KMS-11 (cell line): ENCODE measurements at regions not wholly inside any gene's neighbourhood (a gene's known extent, or its start where the extent isn't known, plus 50 kb on each side); places are given as distances from the start of the nearest gene placed in this dataset.

Source experiments
- H2AFZ ChIP-seq: fragments of 200-600 bp; sonication (generic); 2 replicates; pipeline ENCODE4 v1.6.1; 2016; ENCODE audit warnings: antibody characterized with exemption, mixed run types, low read depth
- H3K27ac ChIP-seq: fragments of 200-600 bp; sonication (generic); 2 replicates; pipeline ENCODE4 v1.6.1; 2016; ENCODE audit warnings: mild to moderate bottlenecking, mixed run types
- H3K27me3 ChIP-seq: fragments of 200-600 bp; sonication (generic); 2 replicates; pipeline ENCODE4 v1.6.1; 2017; ENCODE audit warnings: mild to moderate bottlenecking, low read depth, mixed run types, moderate library complexity; ENCODE audit not compliant: insufficient read depth
- H3K36me3 ChIP-seq: fragments of 200-600 bp; sonication (generic); 2 replicates; pipeline ENCODE4 v1.6.1; 2017; ENCODE audit warnings: mild to moderate bottlenecking, mixed run types; ENCODE audit not compliant: insufficient read depth
- H3K4me1 ChIP-seq: fragments of 200-600 bp; sonication (generic); 2 replicates; pipeline ENCODE4 v1.6.1; 2016; ENCODE audit warnings: mild to moderate bottlenecking, low read depth, mixed run types; ENCODE audit not compliant: poor library complexity, severe bottlenecking
- H3K4me2 ChIP-seq: fragments of 200-600 bp; sonication (generic); 2 replicates; pipeline ENCODE4 v1.7.0; 2016; ENCODE audit warnings: mild to moderate bottlenecking, mixed run types
- H3K4me3 ChIP-seq: fragments of 200-600 bp; sonication (generic); IDR thresholded peaks from 2 replicates; pipeline ENCODE4 v1.6.1; 2017; ENCODE audit warnings: low read depth, low read length, mixed read lengths; ENCODE audit not compliant: insufficient read depth
- H3K79me2 ChIP-seq: fragments of 200-600 bp; sonication (generic); 2 replicates; pipeline ENCODE4 v1.6.1; 2016; ENCODE audit warnings: low read depth, mixed run types; ENCODE audit not compliant: insufficient read depth
- H3K9ac ChIP-seq: fragments of 200-600 bp; sonication (generic); 2 replicates; pipeline ENCODE4 v1.6.1; 2016; ENCODE audit warnings: mild to moderate bottlenecking, mixed run types
- H4K20me1 ChIP-seq: fragments of 200-600 bp; sonication (generic); 2 replicates; pipeline ENCODE4 v1.6.1; 2016; ENCODE audit warnings: mild to moderate bottlenecking, mixed run types; ENCODE audit not compliant: insufficient read depth
- CTCF ChIP-seq: fragments of 200-600 bp; sonication (generic); conservative IDR thresholded peaks from 2 replicates; pipeline ENCODE4 v1.6.1; 2017; ENCODE audit warnings: low read depth, mild to moderate bottlenecking, antibody characterized with exemption, low read length, moderate library complexity, mixed read lengths

- Histone ChIP-seq H3K4me3 (no peak overlapping the region), H3K4me1 (no peaks in the 10 kb centered on the region), H3K79me2 (no peaks in the 10 kb centered on the region), H4K20me1 (no peaks in the 10 kb centered on the region), H3K36me3 (no peaks in the 10 kb centered on the region), H3K27me3 (no peaks in the 10 kb centered on the region), H3K4me2 (no peak overlapping the region), H2AFZ (no peak overlapping the region), H3K9ac (no peak overlapping the region), H3K27ac (no peak overlapping the region)
- TF ChIP-seq CTCF: no peak
Measured at GRCh38 chr1:189274267-189274666, 1203.4 kb downstream of the BRINP3 start.

GRCh38 chr1:189275796-189276195, 1201.9 kb downstream of the BRINP3 start:
- H3K27me3 ChIP-seq: no peaks in the 10 kb centered on the region
- TF ChIP-seq CTCF: no peak

GRCh38 chr1:189289346-189289745, 1188.3 kb downstream of the BRINP3 start:
- Histone ChIP-seq H3K79me2 (no peaks in the 10 kb centered on the region), H3K27ac (no peak overlapping the region), H3K4me1 (no peaks in the 10 kb centered on the region), H2AFZ (no peak overlapping the region), H3K4me3 (no peak overlapping the region), H3K36me3 (no peaks in the 10 kb centered on the region), H3K27me3 (no peaks in the 10 kb centered on the region), H3K9ac (no peak overlapping the region), H3K4me2 (no peak overlapping the region), H4K20me1 (no peaks in the 10 kb centered on the region)
- no peak for TF ChIP-seq CTCF

More at GRCh38 chr1:189275796-189276195, 1201.9 kb downstream of the BRINP3 start:
- no peak overlapping the region for H3K9ac ChIP-seq
- no peak overlapping the region for H3K4me3 ChIP-seq
- no peaks in the 10 kb centered on the region for H3K36me3 ChIP-seq
- H3K79me2 ChIP-seq: no peaks in the 10 kb centered on the region
- H2AFZ ChIP-seq: no peak overlapping the region
- H3K4me1 ChIP-seq: no peaks in the 10 kb centered on the region
- H4K20me1 ChIP-seq: no peaks in the 10 kb centered on the region
- no peak overlapping the region for H3K4me2 ChIP-seq
- no peak overlapping the region for H3K27ac ChIP-seq

GRCh38 chr1:189301235-189301634, 1176.4 kb downstream of the BRINP3 start:
- no peak overlapping the region for H2AFZ ChIP-seq

More at GRCh38 chr1:189301235-189301634, 1176.4 kb downstream of the BRINP3 start:
- Histone ChIP-seq H3K79me2 (no peaks in the 10 kb centered on the region), H4K20me1 (no peaks in the 10 kb centered on the region), H3K9ac (no peak overlapping the region), H3K36me3 (no peaks in the 10 kb centered on the region), H3K4me2 (no peak overlapping the region), H3K27ac (no peak overlapping the region), H3K4me1 (no peaks in the 10 kb centered on the region), H3K27me3 (no peaks in the 10 kb centered on the region), H3K4me3 (no peak overlapping the region)
- no peak for TF ChIP-seq CTCF
